Skeletal muscle tissue (tissue), 3 donors: ENCODE measurements at regions not wholly inside any gene's neighbourhood (a gene's known extent, or its start where the extent isn't known, plus 50 kb on each side); places are given as distances from the start of the nearest gene placed in this dataset.

Experiments used
- H3K27ac ChIP-seq: one replicate; pipeline ENCODE4 v1.7.0; 2013; ENCODE audit warnings: mild to moderate bottlenecking, low read depth, low read length, inconsistent platforms
- H3K27me3 ChIP-seq, 3 donors: one replicate each; pipeline ENCODE4 v1.7.0; 2013; ENCODE audit warnings: low read length in 3 of 3; ENCODE audit not compliant: control insufficient read depth in 3 of 3, insufficient read depth in 3 of 3
- H3K36me3 ChIP-seq, 3 donors: one replicate each; pipeline ENCODE4 v1.7.0; 2013; ENCODE audit warnings: low read length in 3 of 3; ENCODE audit not compliant: control insufficient read depth in 3 of 3, insufficient read depth in 3 of 3
- H3K4me1 ChIP-seq, 3 donors: one replicate each; pipeline ENCODE4 v1.7.0; 2013; ENCODE audit warnings: low read length in 3 of 3, mild to moderate bottlenecking in 3 of 3; ENCODE audit not compliant: control insufficient read depth in 3 of 3, insufficient read depth in 3 of 3
- H3K4me3 ChIP-seq, 3 donors: one replicate each; pipeline ENCODE4 v1.7.0; 2013; ENCODE audit warnings: low read length in 3 of 3
- H3K9ac ChIP-seq, 3 donors: one replicate each; pipeline ENCODE4 v1.7.0; 2013; ENCODE audit warnings: low read length in 3 of 3, mild to moderate bottlenecking in 3 of 3, moderate library complexity in 2 of 3, low read depth in 1 of 3
- H3K9me3 ChIP-seq, 3 donors: one replicate each; pipeline ENCODE4 v1.7.0; 2013; ENCODE audit warnings: low read length in 3 of 3; ENCODE audit not compliant: control insufficient read depth in 3 of 3
- donor health status: Osteomylitis.

GRCh38 chr6:130517444-130517931, 151.7 kb downstream of the TMEM200A start:
- H3K36me3 ChIP-seq: no peaks in the 10 kb centered on the region
- no peak overlapping the region for H3K27ac ChIP-seq
- H3K9ac ChIP-seq: no peak overlapping the region
- H3K4me3 ChIP-seq: no peak overlapping the region
- no peaks in the 10 kb centered on the region for H3K9me3 ChIP-seq
- H3K4me1 ChIP-seq: peaks cover 0 to 4% (median 3%) of the 10 kb centered on the region in 3 donors
- no peaks in the 10 kb centered on the region for H3K27me3 ChIP-seq

DNA sequence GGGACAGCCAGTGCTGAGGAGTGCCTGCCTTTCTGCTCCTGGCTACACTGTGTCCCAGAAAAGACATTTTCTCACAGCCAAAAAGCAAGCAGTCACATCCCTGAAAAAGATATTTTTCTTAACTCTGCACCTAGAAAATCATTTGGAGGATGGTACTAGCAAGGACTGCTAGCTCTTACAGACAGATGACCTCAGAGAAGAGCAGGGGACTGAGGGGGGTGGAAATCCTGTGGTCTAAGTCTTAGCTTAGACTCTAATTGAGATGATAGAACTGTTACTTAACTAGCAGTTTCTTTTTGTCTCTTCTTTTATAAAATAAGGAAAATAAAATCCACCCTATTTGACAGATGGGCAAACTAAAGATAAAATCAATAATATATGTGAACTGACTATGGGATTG, 152.8 kb downstream of the TMEM200A start:
- no peak overlapping the region for H3K4me3 ChIP-seq
- H3K9me3 ChIP-seq: no peaks in the 10 kb centered on the region

GRCh38 chr6:130520221-130520620, 154.4 kb downstream of the TMEM200A start:
- Histone ChIP-seq H3K9me3 (no peaks in the 10 kb centered on the region), H3K27ac (no peak overlapping the region), H3K9ac (no peak overlapping the region), H3K4me1 (peaks cover 0 to 10% (median 3%) of the 10 kb centered on the region in 3 donors), H3K27me3 (no peaks in the 10 kb centered on the region), H3K36me3 (no peaks in the 10 kb centered on the region), H3K4me3 (no peak overlapping the region)

More for the DNA sequence above, 152.8 kb downstream of the TMEM200A start:
- Histone ChIP-seq H3K27me3 (no peaks in the 10 kb centered on the region), H3K36me3 (no peaks in the 10 kb centered on the region), H3K27ac (no peak overlapping the region), H3K9ac (no peak overlapping the region), H3K4me1 (peaks cover 0 to 4% (median 3%) of the 10 kb centered on the region in 3 donors)

- no peaks in the 10 kb centered on the region for H3K36me3 ChIP-seq
- no peaks in the 10 kb centered on the region for H3K27me3 ChIP-seq
- no peaks in the 10 kb centered on the region for H3K9me3 ChIP-seq
- H3K4me1 ChIP-seq: peaks cover 0 to 10% (median 3%) of the 10 kb centered on the region in 3 donors
- H3K27ac ChIP-seq: no peak overlapping the region
- H3K4me3 ChIP-seq: no peak overlapping the region
- no peak overlapping the region for H3K9ac ChIP-seq
These were observed 155.0 kb downstream of the TMEM200A start for GRCh38 chr6:130520801-130521200.

DNA sequence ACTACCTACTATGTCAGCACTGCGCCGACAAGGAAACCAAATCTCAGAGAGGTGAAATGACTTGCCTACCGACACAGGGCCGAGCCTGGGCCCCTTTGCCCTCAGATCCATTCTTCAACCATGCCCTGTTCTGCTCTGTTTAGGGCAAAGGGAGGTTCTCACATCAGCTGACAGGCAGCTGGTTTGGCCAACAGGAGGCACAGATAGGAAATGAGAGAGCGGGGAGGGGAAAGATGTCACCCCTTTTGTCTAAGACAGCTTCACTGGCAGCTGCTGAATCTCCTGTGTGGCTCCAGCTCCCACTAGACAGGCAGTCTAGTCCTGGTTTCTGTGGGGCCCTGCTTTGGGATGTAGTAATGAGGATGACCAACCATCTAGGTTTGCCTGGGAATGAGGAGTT, 158.7 kb downstream of the TMEM200A start:
- Histone ChIP-seq H3K4me1 (peaks cover 0 to 6% (median 0%) of the 10 kb centered on the region in 3 donors), H3K4me3 (no peak overlapping the region), H3K9ac (no peak overlapping the region), H3K9me3 (no peaks in the 10 kb centered on the region), H3K36me3 (no peaks in the 10 kb centered on the region), H3K27ac (no peak overlapping the region), H3K27me3 (no peaks in the 10 kb centered on the region)

GRCh38 chr6:130525408-130525807, 159.6 kb downstream of the TMEM200A start:
- no peak overlapping the region for H3K9ac ChIP-seq
- H3K36me3 ChIP-seq: no peaks in the 10 kb centered on the region
- H3K27me3 ChIP-seq: no peaks in the 10 kb centered on the region
- no peaks in the 10 kb centered on the region for H3K9me3 ChIP-seq
- peaks cover 0 to 6% (median 0%) of the 10 kb centered on the region in 3 donors for H3K4me1 ChIP-seq
- H3K4me3 ChIP-seq: no peak overlapping the region
- H3K27ac ChIP-seq: no peak overlapping the region

GRCh38 chr6:130526466-130526865, 160.6 kb downstream of the TMEM200A start:
- Histone ChIP-seq H3K9ac (no peak overlapping the region), H3K27ac (no peak overlapping the region), H3K4me1 (peaks cover 0 to 6% (median 0%) of the 10 kb centered on the region in 3 donors), H3K27me3 (no peaks in the 10 kb centered on the region), H3K36me3 (no peaks in the 10 kb centered on the region), H3K4me3 (no peak overlapping the region), H3K9me3 (no peaks in the 10 kb centered on the region)

- Histone ChIP-seq H3K36me3 (no peaks in the 10 kb centered on the region), H3K4me1 (peaks cover 0 to 6% (median 0%) of the 10 kb centered on the region in 3 donors), H3K27ac (no peak overlapping the region), H3K9me3 (no peaks in the 10 kb centered on the region), H3K27me3 (no peaks in the 10 kb centered on the region), H3K9ac (no peak overlapping the region), H3K4me3 (no peak overlapping the region)
These were observed 161.4 kb downstream of the TMEM200A start for GRCh38 chr6:130527173-130527572.

DNA sequence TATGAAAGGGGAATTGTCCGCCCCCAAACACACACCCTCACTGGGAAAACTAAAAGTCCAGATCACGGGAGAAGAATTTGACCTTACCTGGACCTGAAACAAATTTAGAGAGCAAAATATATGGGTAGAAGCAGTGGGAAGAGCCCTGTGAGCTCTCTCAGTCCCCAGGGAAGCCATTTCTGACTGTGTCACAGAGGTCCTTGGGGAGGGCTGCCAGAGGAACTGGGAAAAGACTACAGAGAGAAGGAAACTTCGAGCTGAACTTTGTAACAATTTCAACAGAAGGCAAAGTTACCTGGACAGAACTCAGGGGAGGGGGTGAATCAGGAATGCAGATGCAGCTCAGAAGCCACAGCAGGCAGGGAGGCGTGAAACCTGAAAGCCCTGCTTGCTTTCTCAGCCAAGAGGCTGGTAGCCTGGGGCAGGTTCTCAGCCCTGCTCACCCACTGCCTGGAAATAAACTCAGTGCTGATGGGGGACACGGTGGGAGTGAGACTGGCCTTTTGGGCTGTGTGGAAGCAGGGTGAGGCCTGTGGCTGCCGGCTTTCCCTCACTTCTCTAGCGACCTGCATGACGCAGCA, 163.8 kb downstream of the TMEM200A start:
- H3K4me3 ChIP-seq: no peak overlapping the region
- H3K27me3 ChIP-seq: no peaks in the 10 kb centered on the region
- H3K4me1 ChIP-seq: peaks cover 0 to 2% (median 0%) of the 10 kb centered on the region in 3 donors
- H3K9me3 ChIP-seq: no peaks in the 10 kb centered on the region
- no peak overlapping the region for H3K27ac ChIP-seq
- no peaks in the 10 kb centered on the region for H3K36me3 ChIP-seq
- H3K9ac ChIP-seq: no peak overlapping the region

GRCh38 chr6:130534627-130535026, 168.8 kb downstream of the TMEM200A start:
- Histone ChIP-seq H3K27ac (no peak overlapping the region), H3K4me3 (no peak overlapping the region), H3K9ac (no peak overlapping the region), H3K9me3 (peaks cover 0 to 5% (median 2%) of the 10 kb centered on the region in 3 donors), H3K27me3 (no peaks in the 10 kb centered on the region), H3K36me3 (no peaks in the 10 kb centered on the region), H3K4me1 (no peaks in the 10 kb centered on the region)
